Neuronal stem cell (in vitro differentiated cells): ENCODE measurements at regions not wholly inside any gene's neighbourhood (a gene's known extent, or its start where the extent isn't known, plus 50 kb on each side); places are given as distances from the start of the nearest gene placed in this dataset.

ENCODE experiments used
- DNase-seq: peaks from one replicate; pipeline ENCODE4 v3.0.0-alpha.2; 2013; ENCODE audit warnings: low spot score
- H2AFZ ChIP-seq: one replicate; pipeline ENCODE4 v1.6.1; 2013; ENCODE audit warnings: mild to moderate bottlenecking, low read length, inconsistent platforms
- H2AK5ac ChIP-seq: 2 replicates; pipeline ENCODE4 v1.6.1; 2013; ENCODE audit warnings: low read depth, mild to moderate bottlenecking, inconsistent platforms, low read length, moderate library complexity, mixed read lengths
- H2BK120ac ChIP-seq: 2 replicates; pipeline ENCODE4 v1.6.1; 2013; ENCODE audit warnings: low read depth, mild to moderate bottlenecking, inconsistent platforms, low read length, moderate library complexity, mixed read lengths
- H2BK12ac ChIP-seq: one replicate; pipeline ENCODE4 v1.6.1; 2013; ENCODE audit warnings: low read length, inconsistent platforms
- H2BK15ac ChIP-seq: 2 replicates; pipeline ENCODE4 v1.6.1; 2013; ENCODE audit warnings: mild to moderate bottlenecking, low read length, inconsistent platforms, mixed read lengths
- H2BK5ac ChIP-seq: one replicate; pipeline ENCODE4 v1.6.1; 2013; ENCODE audit warnings: inconsistent platforms, mild to moderate bottlenecking, low read length, moderate library complexity
- H3K14ac ChIP-seq: one replicate; pipeline ENCODE4 v1.6.1; 2013; ENCODE audit warnings: low read length, inconsistent platforms
- H3K18ac ChIP-seq: 2 replicates; pipeline ENCODE4 v1.6.1; 2013; ENCODE audit warnings: low read length, inconsistent platforms
- H3K23ac ChIP-seq: 2 replicates; pipeline ENCODE4 v1.6.1; 2013; ENCODE audit warnings: low read depth, mild to moderate bottlenecking, mixed read lengths, low read length, inconsistent platforms; ENCODE audit not compliant: poor library complexity
- H3K27ac ChIP-seq: replicated peaks from 3 replicates; pipeline ENCODE4 v1.5.1; 2013; ENCODE audit warnings: low read length, inconsistent platforms
- H3K27me3 ChIP-seq, 3 experiments: 2 replicates each; pipeline ENCODE4 v1.6.1; 2013; ENCODE audit warnings: low read length in 3 of 3, mild to moderate bottlenecking in 2 of 3, inconsistent platforms in 1 of 3, low read depth in 1 of 3, mixed read lengths in 1 of 3, moderate library complexity in 1 of 3; ENCODE audit not compliant: control insufficient read depth in 3 of 3, insufficient read depth in 3 of 3
- H3K36me3 ChIP-seq, 2 donors: replicated peaks in 1 of 2; 2 replicates each; pipeline ENCODE4 v1.6.1; 2013; ENCODE audit warnings: low read length in 2 of 2; ENCODE audit not compliant: control insufficient read depth in 2 of 2, insufficient read depth in 2 of 2
- H3K4ac ChIP-seq: 2 replicates; pipeline ENCODE4 v1.6.1; 2013; ENCODE audit warnings: inconsistent platforms, mild to moderate bottlenecking, low read length, moderate library complexity
- H3K4me1 ChIP-seq, 2 donors: 1 replicate in 1 of 2; 2 replicates in 1 of 2; pipeline ENCODE4 v1.6.1; 2013; ENCODE audit warnings: low read length in 2 of 2, low read depth in 1 of 2; ENCODE audit not compliant: control insufficient read depth in 2 of 2, insufficient read depth in 1 of 2
- H3K4me2 ChIP-seq: one replicate; pipeline ENCODE4 v1.6.1; 2013; ENCODE audit warnings: mild to moderate bottlenecking, low read length, inconsistent platforms; ENCODE audit not compliant: insufficient read depth, poor library complexity, severe bottlenecking
- H3K4me3 ChIP-seq, 2 donors: 2 replicates each; pipeline ENCODE4 v1.5.1; 2013; ENCODE audit warnings: low read length in 2 of 2, mild to moderate bottlenecking in 2 of 2, inconsistent platforms in 1 of 2, moderate library complexity in 1 of 2
- H3K79me1 ChIP-seq: one replicate; pipeline ENCODE4 v1.6.1; 2013; ENCODE audit warnings: low read depth, mild to moderate bottlenecking, inconsistent platforms, low read length, moderate library complexity
- H3K9ac ChIP-seq: one replicate; pipeline ENCODE4 v1.6.1; 2013; ENCODE audit warnings: mild to moderate bottlenecking, low read depth, low read length, inconsistent platforms; ENCODE audit not compliant: poor library complexity
- H3K9me3 ChIP-seq, 2 donors: replicated peaks in 1 of 2; 2 replicates each; pipeline versions ENCODE3 to v1.6.1; 2013; ENCODE audit warnings: low read length in 2 of 2, mild to moderate bottlenecking in 2 of 2, inconsistent platforms in 1 of 2, low read depth in 1 of 2, mixed read lengths in 1 of 2, moderate library complexity in 1 of 2; ENCODE audit not compliant: control insufficient read depth in 2 of 2, insufficient read depth in 1 of 2
- H4K8ac ChIP-seq: one replicate; pipeline ENCODE4 v1.6.1; 2013; ENCODE audit warnings: low read depth, mild to moderate bottlenecking, inconsistent platforms, low read length, moderate library complexity
- H4K91ac ChIP-seq: one replicate; pipeline ENCODE4 v1.6.1; 2013; ENCODE audit warnings: low read length, low read depth, mild to moderate bottlenecking, inconsistent platforms; ENCODE audit not compliant: poor library complexity
- WGBS, 2 donors: extraction: QIAGEN DNeasy Blood & Tissue Kit; methylation state at CpG; one replicate each; pipeline ENCODE4 v1.1.7; 2013; ENCODE audit warnings: missing lambda C conversion rate in 2 of 2, mixed read lengths in 1 of 2; ENCODE audit not compliant: insufficient read length in 2 of 2, insufficient replicate concordance in 1 of 2; ENCODE audit errors: extremely low coverage in 2 of 2; 5-methylcytosine and 5-hydroxymethylcytosine counted together

DNA sequence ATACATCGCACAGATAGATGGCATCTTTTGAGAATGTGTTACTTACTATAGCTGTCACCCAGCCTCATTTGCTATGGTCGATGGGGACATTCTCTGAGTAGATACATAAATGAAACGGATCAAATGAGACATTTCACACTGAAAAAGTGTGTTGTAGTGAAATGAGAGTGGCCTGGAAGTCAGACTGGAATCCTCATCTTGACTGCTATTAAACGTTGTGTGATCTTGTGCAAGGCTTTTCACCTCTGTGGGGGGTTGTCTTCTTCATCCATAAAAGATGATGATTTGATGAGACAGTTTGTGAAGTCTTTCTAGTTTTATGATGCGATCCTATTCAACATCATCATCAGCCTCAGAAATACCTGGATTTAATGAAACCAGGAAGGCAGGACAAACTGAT lies 155.4 kb upstream of the MYO3A start:
- Histone ChIP-seq H3K79me1 (no peaks in the 10 kb centered on the region), H4K91ac (no peak overlapping the region), H3K9ac (no peak overlapping the region), H2AK5ac (no peak overlapping the region), H2BK12ac (no peak overlapping the region), H2BK5ac (no peak overlapping the region), H3K14ac (no peak overlapping the region), H3K27ac (no peak overlapping the region), H2AFZ (no peak overlapping the region), H3K4ac (no peak overlapping the region), H3K18ac (no peak overlapping the region), H3K23ac (no peak overlapping the region), H3K4me3 (no peak overlapping the region), H2BK15ac (no peak overlapping the region), H3K9me3 (no peaks in the 10 kb centered on the region), H3K4me1 (no peaks in the 10 kb centered on the region), H4K8ac (no peak overlapping the region), H3K27me3 (no peaks in the 10 kb centered on the region), H3K36me3 (no peaks in the 10 kb centered on the region), H3K4me2 (no peak overlapping the region), H2BK120ac (no peak overlapping the region)
- WGBS, 2 donors, result no CpG with 5 or more reads among the region's 5 CpGs
- no peak for DNase-seq

DNA sequence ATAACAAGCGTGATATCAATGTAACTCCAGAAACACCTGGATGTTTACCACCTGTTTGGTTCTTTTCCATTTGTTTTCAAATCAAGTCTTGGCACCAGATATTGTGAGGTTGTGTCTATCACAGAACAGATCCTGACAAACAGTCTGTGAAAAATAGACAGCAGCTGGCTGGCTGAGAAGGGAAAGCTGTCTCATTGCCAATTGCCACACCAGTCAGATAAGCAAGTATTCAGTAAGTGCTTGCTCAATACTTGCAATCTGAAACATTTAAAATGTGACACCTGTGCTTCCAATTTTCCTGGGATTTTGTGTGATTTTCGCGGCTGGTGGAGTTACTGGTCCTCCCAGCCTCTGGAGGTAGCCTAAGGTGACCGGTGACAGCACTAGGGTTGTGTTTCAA lies 147.9 kb upstream of the MYO3A start:
- no peaks in the 10 kb centered on the region for H3K79me1 ChIP-seq
- no peak overlapping the region for H3K9ac ChIP-seq
- no peaks in the 10 kb centered on the region for H3K9me3 ChIP-seq
- no peaks in the 10 kb centered on the region for H3K27me3 ChIP-seq
- H3K18ac ChIP-seq, result no peak overlapping the region
- no peak overlapping the region for H4K91ac ChIP-seq
- H3K27ac ChIP-seq, result no peak overlapping the region
- no peak overlapping the region for H2BK120ac ChIP-seq
- H3K14ac ChIP-seq, result no peak overlapping the region
- peak overlapping the region; percentile 66 for H3K4ac ChIP-seq
- H2AFZ ChIP-seq, result no peak overlapping the region
- H3K23ac ChIP-seq, result no peak overlapping the region
- no peak overlapping the region for H2AK5ac ChIP-seq
- WGBS, 2 donors, result no CpG with 5 or more reads among the region's 4 CpGs
- no peaks in the 10 kb centered on the region for H3K36me3 ChIP-seq
- no peak overlapping the region for H3K4me3 ChIP-seq
- H3K4me2 ChIP-seq, result no peak overlapping the region
- H2BK5ac ChIP-seq, result no peak overlapping the region
- no peak overlapping the region for H4K8ac ChIP-seq
- H3K4me1 ChIP-seq, result peaks cover 0 to 1% of the 10 kb centered on the region in 2 donors
- no peak overlapping the region for H2BK12ac ChIP-seq
- no peak overlapping the region for H2BK15ac ChIP-seq
- DNase-seq, result no peak

DNA sequence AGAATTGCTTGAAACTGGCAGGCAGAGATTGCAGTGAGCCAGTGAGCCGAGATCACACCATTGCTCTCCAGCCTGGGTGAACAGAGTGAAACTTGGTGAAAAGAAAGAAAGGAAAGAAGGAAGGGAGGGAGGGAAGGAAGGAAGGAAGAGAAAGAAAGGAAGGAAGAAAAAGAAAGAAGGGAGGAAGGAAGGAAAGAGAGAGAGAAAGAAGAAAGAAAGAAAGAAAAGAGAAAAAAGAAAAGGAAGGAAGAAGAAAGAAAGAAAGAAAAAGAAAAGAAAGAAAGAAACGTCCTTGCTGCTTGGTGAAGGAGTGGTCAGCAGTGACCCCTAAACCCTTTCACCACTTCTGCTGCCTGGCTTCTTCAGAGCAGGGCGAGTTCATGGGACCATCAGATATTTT lies 147.1 kb upstream of the MYO3A start:
- Histone ChIP-seq H3K79me1 (no peaks in the 10 kb centered on the region), H3K4me3 (no peak overlapping the region), H3K4me2 (no peak overlapping the region), H3K36me3 (no peaks in the 10 kb centered on the region), H2BK12ac (no peak overlapping the region), H4K91ac (no peak overlapping the region), H3K18ac (no peak overlapping the region), H3K9ac (no peak overlapping the region), H3K27ac (no peak overlapping the region), H4K8ac (no peak overlapping the region), H2AK5ac (no peak overlapping the region), H2AFZ (no peak overlapping the region), H3K14ac (no peak overlapping the region), H3K23ac (no peak overlapping the region), H3K4me1 (peaks cover 0 to 1% of the 10 kb centered on the region in 2 donors), H2BK15ac (no peak overlapping the region), H3K27me3 (no peaks in the 10 kb centered on the region), H2BK120ac (no peak overlapping the region), H3K9me3 (no peaks in the 10 kb centered on the region), H2BK5ac (no peak overlapping the region), H3K4ac (no peak overlapping the region)
- no peak for DNase-seq
- WGBS, 2 donors, result no CpG with 5 or more reads among the region's 3 CpGs

GRCh38 chr10:25797888-25798429 lies 136.1 kb upstream of the MYO3A start:
- Histone ChIP-seq H3K18ac (no peak overlapping the region), H2BK5ac (no peak overlapping the region), H3K36me3 (no peaks in the 10 kb centered on the region), H2BK12ac (no peak overlapping the region), H3K4ac (no peak overlapping the region), H3K27me3 (no peaks in the 10 kb centered on the region), H3K14ac (no peak overlapping the region), H3K27ac (no peak overlapping the region), H3K4me1 (peaks cover 0 to 5% of the 10 kb centered on the region in 2 donors), H3K9me3 (no peaks in the 10 kb centered on the region), H3K4me3 (no peak overlapping the region), H2AK5ac (no peak overlapping the region), H2BK120ac (no peak overlapping the region), H2AFZ (no peak overlapping the region), H3K79me1 (no peaks in the 10 kb centered on the region), H3K9ac (no peak overlapping the region), H4K8ac (no peak overlapping the region), H3K4me2 (no peak overlapping the region), H3K23ac (no peak overlapping the region), H4K91ac (no peak overlapping the region), H2BK15ac (no peak overlapping the region)
- WGBS, 2 donors, result no CpG with 5 or more reads among the region's 3 CpGs
- DNase-seq, result no peak
